Muscle of leg (tissue), 3 donors: ENCODE measurements at regions not wholly inside any gene's neighbourhood (a gene's known extent, or its start where the extent isn't known, plus 50 kb on each side); places are given as distances from the start of the nearest gene placed in this dataset.
"Not testable (repeated sequence)": the region's sequence is repeated elsewhere in the genome, so short reads cannot be mapped to it uniquely, and the experiment has no call there.

Experiments used
- DNase-seq: peaks from one replicate; pipeline ENCODE4 v3.0.0; 2013
- H3K27ac ChIP-seq: one replicate; pipeline ENCODE4 v1.5.1; 2013; ENCODE audit warnings: mild to moderate bottlenecking, low read length, control low read depth
- H3K27me3 ChIP-seq: one replicate; pipeline ENCODE4 v1.6.1; 2013; ENCODE audit warnings: low read length; ENCODE audit not compliant: control insufficient read depth, insufficient read depth
- H3K36me3 ChIP-seq: one replicate; pipeline ENCODE4 v1.6.1; 2013; ENCODE audit warnings: low read length; ENCODE audit not compliant: control insufficient read depth, insufficient read depth
- H3K4me1 ChIP-seq: one replicate; pipeline ENCODE4 v1.6.1; 2013; ENCODE audit warnings: low read length; ENCODE audit not compliant: control insufficient read depth, insufficient read depth
- H3K4me3 ChIP-seq: one replicate; pipeline ENCODE4 v1.5.1; 2013; ENCODE audit warnings: low read length, control low read depth
- H3K9me3 ChIP-seq: replicated peaks from 2 replicates; pipeline ENCODE4 v1.6.1; 2013; ENCODE audit warnings: low read depth, low read length; ENCODE audit not compliant: control insufficient read depth
- WGBS: methylation state at CpG from one replicate; pipeline ENCODE4 v1.1.5; 2013; ENCODE audit warnings: missing lambda C conversion rate; ENCODE audit not compliant: insufficient coverage; 5-methylcytosine and 5-hydroxymethylcytosine counted together

GRCh38 chr9:16286160-16286559 lies 584.3 kb downstream of the BNC2 start:
- 32% methylated on average over 6 of the region's 7 CpGs for WGBS
- Histone ChIP-seq H3K27ac (no peak overlapping the region), H3K36me3 (no peaks in the 10 kb centered on the region), H3K4me1 (no peaks in the 10 kb centered on the region), H3K27me3 (no peaks in the 10 kb centered on the region), H3K9me3 (peaks cover 7% of the 10 kb centered on the region), H3K4me3 (no peak overlapping the region)
- no peak for DNase-seq

- Histone ChIP-seq H3K9me3 (peaks cover 7% of the 10 kb centered on the region), H3K4me3 (no peak overlapping the region), H3K27ac (no peak overlapping the region), H3K27me3 (no peaks in the 10 kb centered on the region), H3K36me3 (no peaks in the 10 kb centered on the region), H3K4me1 (peaks cover 3% of the 10 kb centered on the region)
- WGBS: 72% methylated on average over 3 of the region's 3 CpGs
- DNase-seq: peak; percentile 38
These were observed 580.8 kb downstream of the BNC2 start for GRCh38 chr9:16289639-16290038.

- Histone ChIP-seq H3K4me1 (peaks cover 6% of the 10 kb centered on the region), H3K4me3 (no peak overlapping the region), H3K27ac (no peak overlapping the region), H3K27me3 (no peaks in the 10 kb centered on the region), H3K9me3 (peaks cover 5% of the 10 kb centered on the region), H3K36me3 (no peaks in the 10 kb centered on the region)
- DNase-seq: no peak
- 63% methylated on average over 3 of the region's 5 CpGs for whole genome bisulfite sequencing
These were observed 580.3 kb downstream of the BNC2 start for GRCh38 chr9:16290169-16290568.

DNA sequence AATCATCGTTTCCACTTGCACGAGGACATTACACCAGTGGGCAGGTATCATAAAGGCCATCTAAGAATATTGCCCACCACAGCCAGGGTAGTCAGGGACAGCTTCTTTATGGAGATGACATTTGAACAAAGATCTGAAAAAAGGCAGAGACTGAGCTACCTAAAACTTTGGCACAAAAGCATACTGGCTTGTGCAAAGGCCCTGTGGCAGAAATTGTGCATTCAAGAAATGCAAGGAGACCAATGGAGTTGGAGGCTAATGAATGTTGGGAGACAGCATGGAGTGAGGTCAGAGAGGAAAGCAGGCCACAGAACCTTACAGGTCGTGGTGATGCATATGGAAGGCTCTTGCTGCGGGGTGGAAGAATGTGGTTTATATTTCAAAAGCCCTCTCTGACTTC lies 578.5 kb downstream of the BNC2 start:
- H3K4me3 ChIP-seq: no peak overlapping the region
- H3K36me3 ChIP-seq: no peaks in the 10 kb centered on the region
- no peak for DNase-seq
- peaks cover 6% of the 10 kb centered on the region for H3K4me1 ChIP-seq
- peaks cover 2% of the 10 kb centered on the region for H3K9me3 ChIP-seq
- no peaks in the 10 kb centered on the region for H3K27me3 ChIP-seq
- no peak overlapping the region for H3K27ac ChIP-seq
- 79% methylated on average over 2 of the region's 4 CpGs for WGBS

DNA sequence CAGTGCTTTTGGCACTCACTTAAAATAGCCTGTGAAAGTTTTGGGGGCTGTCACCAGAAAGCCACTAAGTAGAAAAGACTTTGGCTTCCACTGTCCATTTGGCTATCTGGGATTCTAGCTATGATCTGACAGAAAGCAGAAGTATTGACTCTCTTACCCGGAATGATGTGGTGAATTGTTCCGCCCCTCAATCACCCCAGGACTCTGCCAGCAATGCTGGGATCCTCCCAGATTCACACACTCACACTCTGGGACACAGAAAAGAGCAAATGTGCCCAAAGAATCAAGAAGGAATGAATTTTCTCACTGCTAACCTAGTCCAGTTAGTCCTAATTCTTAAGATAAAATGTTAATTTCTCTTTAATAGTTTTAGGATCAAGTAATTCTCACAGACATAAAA lies 576.9 kb downstream of the BNC2 start:
- Histone ChIP-seq H3K27me3 (no peaks in the 10 kb centered on the region), H3K36me3 (no peaks in the 10 kb centered on the region), H3K4me1 (peaks cover 6% of the 10 kb centered on the region), H3K9me3 (peaks cover 2% of the 10 kb centered on the region), H3K27ac (no peak overlapping the region), H3K4me3 (no peak overlapping the region)
- no peak for DNase-seq
- WGBS: 20% methylated on average over 1 of the region's 2 CpGs

GRCh38 chr9:16294133-16294770 lies 576.2 kb downstream of the BNC2 start:
- DNase-seq: no peak

GRCh38 chr9:16294940-16295339 lies 575.5 kb downstream of the BNC2 start:
- 79% methylated on average over 4 of the region's 5 CpGs for WGBS
- not testable (repeated sequence) for H3K36me3 ChIP-seq, H3K9me3 ChIP-seq

More at GRCh38 chr9:16294133-16294770, 576.2 kb downstream of the BNC2 start:
- 67% methylated on average over 1 of the region's 7 CpGs for WGBS
- Histone ChIP-seq H3K9me3 (peaks cover 2% of the 10 kb centered on the region), H3K4me3 (no peak overlapping the region), H3K36me3 (no peaks in the 10 kb centered on the region), H3K27ac (no peak overlapping the region), H3K4me1 (peaks cover 6% of the 10 kb centered on the region), H3K27me3 (no peaks in the 10 kb centered on the region)

GRCh38 chr9:16299368-16299767 lies 571.1 kb downstream of the BNC2 start:
- H3K36me3 ChIP-seq, H3K9me3 ChIP-seq, H3K4me3 ChIP-seq, DNase-seq, H3K27me3 ChIP-seq, H3K27ac ChIP-seq, H3K4me1 ChIP-seq: not testable (repeated sequence)
- no CpG with 5 or more reads among the region's 3 CpGs for WGBS

More at GRCh38 chr9:16294940-16295339, 575.5 kb downstream of the BNC2 start:
- not testable (repeated sequence) for H3K4me3 ChIP-seq, H3K27me3 ChIP-seq, H3K27ac ChIP-seq, DNase-seq, H3K4me1 ChIP-seq

DNA sequence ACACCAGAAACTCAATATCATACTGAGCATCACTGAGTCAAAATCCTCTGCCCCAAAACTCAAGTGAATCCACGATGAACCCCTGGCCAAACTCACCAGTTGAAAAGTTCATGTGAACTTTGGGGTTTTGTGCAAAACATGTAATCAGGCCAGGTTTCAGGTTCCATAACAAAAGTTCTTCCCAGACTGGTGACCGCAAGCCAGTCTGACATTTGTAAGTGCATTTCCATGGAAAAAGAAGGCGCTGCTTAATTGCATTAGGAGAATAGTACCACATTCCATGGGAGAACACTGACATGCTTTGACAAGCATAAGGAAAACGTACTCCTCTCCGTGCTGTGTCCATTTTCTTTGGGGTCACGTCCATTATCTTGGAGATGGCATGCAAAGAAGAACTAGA lies 567.0 kb downstream of the BNC2 start:
- Histone ChIP-seq H3K27ac (no peak overlapping the region), H3K4me1 (no peaks in the 10 kb centered on the region), H3K36me3 (no peaks in the 10 kb centered on the region), H3K9me3 (no peaks in the 10 kb centered on the region), H3K27me3 (no peaks in the 10 kb centered on the region), H3K4me3 (no peak overlapping the region)
- WGBS: 100% methylated on average over 4 of the region's 6 CpGs
- DNase-seq: no peak

DNA sequence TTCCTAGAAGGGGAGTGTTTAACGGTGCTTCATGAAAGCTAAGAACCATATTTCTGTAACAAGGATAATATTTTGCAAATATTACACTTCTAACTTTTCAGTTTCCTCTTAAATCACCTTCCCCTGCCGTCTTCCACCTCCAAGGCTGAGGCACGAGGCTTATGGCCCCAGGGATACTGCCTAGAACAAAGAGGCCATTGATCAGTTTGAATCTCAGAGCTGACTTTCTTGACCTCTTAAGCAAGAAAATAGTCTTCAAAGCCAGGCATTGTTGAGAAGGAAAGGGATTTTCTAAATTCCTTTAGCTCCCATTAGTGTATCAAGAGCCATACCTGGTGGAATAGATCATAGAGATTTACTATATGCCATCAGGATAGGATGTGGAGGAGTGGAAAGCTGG lies 566.2 kb downstream of the BNC2 start:
- no peak for DNase-seq
- Histone ChIP-seq H3K4me3 (no peak overlapping the region), H3K36me3 (no peaks in the 10 kb centered on the region), H3K27ac (no peak overlapping the region), H3K27me3 (peaks cover 2% of the 10 kb centered on the region), H3K9me3 (no peaks in the 10 kb centered on the region), H3K4me1 (peaks cover 3% of the 10 kb centered on the region)
- no CpG with 5 or more reads among the region's 3 CpGs for WGBS

DNA sequence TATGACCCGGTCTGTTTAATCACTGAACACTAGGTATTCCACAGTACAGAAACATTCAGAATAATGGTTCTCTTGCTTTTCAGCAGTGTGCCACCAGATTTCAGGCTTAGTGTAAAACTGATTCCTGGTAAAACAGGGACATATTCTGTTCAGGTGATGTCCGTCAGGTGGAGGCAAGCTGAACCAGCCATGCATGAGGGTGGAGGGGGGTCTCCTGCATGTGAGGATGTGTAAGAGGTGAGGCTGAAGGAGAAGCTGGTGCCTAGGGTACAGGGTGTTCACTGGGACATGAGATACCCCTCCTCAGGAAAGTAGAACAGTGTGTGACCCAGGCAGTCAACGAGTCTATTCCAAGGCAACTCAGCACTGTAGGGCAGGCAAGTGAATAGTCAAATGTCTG lies 563.9 kb downstream of the BNC2 start:
- Histone ChIP-seq H3K9me3 (no peaks in the 10 kb centered on the region), H3K4me1 (peaks cover 21% of the 10 kb centered on the region), H3K4me3 (no peak overlapping the region), H3K27me3 (peaks cover 2% of the 10 kb centered on the region), H3K36me3 (no peaks in the 10 kb centered on the region), H3K27ac (no peak overlapping the region)
- WGBS: 89% methylated on average over 1 of the region's 3 CpGs
- no peak for DNase-seq
